ENCODE measurements at regions not wholly inside any gene's neighbourhood (a gene's known extent, or its start where the extent isn't known, plus 50 kb on each side); places are given as distances from the start of the nearest gene placed in this dataset.

GRCh38 chr4:123230061-123230460, 166.5 kb upstream of the SPRY1 start:
- intact Hi-C loops (cut with micrococcal nuclease; ENCODE audit: unreplicated experiment) = no loop called here
- POLR2A ChIA-PET = no interaction called here
- no peaks in the 10 kb centered on the region for H3K79me2 ChIP-seq (ENCODE audit: insufficient read depth, low read depth, low read length)
- H3K4me3 ChIP-seq (ENCODE audit: low read depth, low read length, poor library complexity, severe bottlenecking) = no peak overlapping the region
- H3K4me1 ChIP-seq (ENCODE audit: insufficient read depth, low read length, poor library complexity, severe bottlenecking) = no peaks in the 10 kb centered on the region
- no peaks in the 10 kb centered on the region for H3K9me2 ChIP-seq (ENCODE audit: insufficient read depth, low read length)
- H3K9me3 ChIP-seq (ENCODE audit: low read length) = no peaks in the 10 kb centered on the region
- H3K4me2 ChIP-seq (ENCODE audit: low read length) = no peak overlapping the region
- no TSS peak for BruUV-seq (replicated peaks)
- no peak for DNase-seq (ENCODE audit: low spot score)
- no peak overlapping the region for H2AFZ ChIP-seq (ENCODE audit: low read length)
- no peaks in the 10 kb centered on the region for H4K20me1 ChIP-seq (ENCODE audit: insufficient read depth, low read length)
- no peak overlapping the region for H3K27ac ChIP-seq (ENCODE audit: low read depth, low read length, poor library complexity, severe bottlenecking)
- CTCF ChIA-PET (ENCODE audit: unreplicated experiment) = no interaction called here
- TF ChIP-seq EZH2phosphoT487 (IDR thresholded peaks at IDR 0.05; ENCODE audit: borderline replicate concordance, low read depth, low read length) (no peak), CTCF (conservative IDR thresholded peaks at IDR 0.05; ENCODE audit: low read length) (no peak)
- no peaks in the 10 kb centered on the region for H3K36me3 ChIP-seq (ENCODE audit: insufficient read depth, low read length)

GRCh38 chr4:123232439-123232838, 164.2 kb upstream of the SPRY1 start:
- DNase-seq (ENCODE audit: low spot score) = no peak
- Histone ChIP-seq H3K9me3 (ENCODE audit: low read length) (no peaks in the 10 kb centered on the region), H3K27ac (ENCODE audit: low read depth, low read length, poor library complexity, severe bottlenecking) (no peak overlapping the region), H4K20me1 (ENCODE audit: insufficient read depth, low read length) (no peaks in the 10 kb centered on the region), H3K4me3 (ENCODE audit: low read depth, low read length, poor library complexity, severe bottlenecking) (no peak overlapping the region), H3K9me2 (ENCODE audit: insufficient read depth, low read length) (no peaks in the 10 kb centered on the region), H3K79me2 (ENCODE audit: insufficient read depth, low read depth, low read length) (no peaks in the 10 kb centered on the region), H3K4me2 (ENCODE audit: low read length) (no peak overlapping the region), H3K4me1 (ENCODE audit: insufficient read depth, low read length, poor library complexity, severe bottlenecking) (no peaks in the 10 kb centered on the region), H3K36me3 (ENCODE audit: insufficient read depth, low read length) (no peaks in the 10 kb centered on the region), H2AFZ (ENCODE audit: low read length) (no peak overlapping the region)
- CTCF ChIA-PET (ENCODE audit: unreplicated experiment) = no interaction called here
- TF ChIP-seq CTCF (conservative IDR thresholded peaks at IDR 0.05; ENCODE audit: low read length) (no peak), EZH2phosphoT487 (IDR thresholded peaks at IDR 0.05; ENCODE audit: borderline replicate concordance, low read depth, low read length) (no peak)
- intact Hi-C loops (cut with micrococcal nuclease; ENCODE audit: unreplicated experiment) = no loop called here
- no TSS peak for BruUV-seq (replicated peaks)
- POLR2A ChIA-PET = interaction anchor here (0.5 to 0.7 kb wide), 2 partner anchors 56 to 83 kb away, joined by 4 read pairs; no protein-coding TSS in a partner anchor

GRCh38 chr4:123233136-123233768, 163.3 kb upstream of the SPRY1 start:
- no peaks in the 10 kb centered on the region for H3K9me2 ChIP-seq (ENCODE audit: insufficient read depth, low read length)
- H3K4me3 ChIP-seq (ENCODE audit: low read depth, low read length, poor library complexity, severe bottlenecking) = no peak overlapping the region
- POLR2A ChIA-PET = interaction anchor here (0.9 kb wide), 1 partner anchor 32 kb away, joined by 3 read pairs; no protein-coding TSS in a partner anchor
- intact Hi-C loops (cut with micrococcal nuclease; ENCODE audit: unreplicated experiment) = no loop called here
- no TSS peak for BruUV-seq (replicated peaks)
- DNase-seq (ENCODE audit: low spot score) = no peak
- H3K27ac ChIP-seq (ENCODE audit: low read depth, low read length, poor library complexity, severe bottlenecking) = no peak overlapping the region
- H3K4me1 ChIP-seq (ENCODE audit: insufficient read depth, low read length, poor library complexity, severe bottlenecking) = no peaks in the 10 kb centered on the region
- H3K4me2 ChIP-seq (ENCODE audit: low read length) = no peak overlapping the region
- no peaks in the 10 kb centered on the region for H4K20me1 ChIP-seq (ENCODE audit: insufficient read depth, low read length)
- no peak overlapping the region for H2AFZ ChIP-seq (ENCODE audit: low read length)
- no peaks in the 10 kb centered on the region for H3K9me3 ChIP-seq (ENCODE audit: low read length)
- H3K79me2 ChIP-seq (ENCODE audit: insufficient read depth, low read depth, low read length) = no peaks in the 10 kb centered on the region
- TF ChIP-seq EZH2phosphoT487 (IDR thresholded peaks at IDR 0.05; ENCODE audit: borderline replicate concordance, low read depth, low read length) (no peak), CTCF (conservative IDR thresholded peaks at IDR 0.05; ENCODE audit: low read length) (no peak)
- CTCF ChIA-PET (ENCODE audit: unreplicated experiment) = no interaction called here
- no peaks in the 10 kb centered on the region for H3K36me3 ChIP-seq (ENCODE audit: insufficient read depth, low read length)

Data from OCI-LY7 (cell line).